Erythroblast (primary cell): ENCODE measurements at regions not wholly inside any gene's neighbourhood (a gene's known extent, or its start where the extent isn't known, plus 50 kb on each side); places are given as distances from the start of the nearest gene placed in this dataset.

Experiments
- GATA1 ChIP-seq: IDR thresholded peaks from 2 replicates; pipeline ENCODE4 v1.6.1; 2011; ENCODE audit warnings: low read depth, mild to moderate bottlenecking, control low read depth, low read length, moderate library complexity
- POLR2A ChIP-seq: IDR thresholded peaks from 2 replicates; pipeline ENCODE4 v1.6.1; 2011; ENCODE audit warnings: mild to moderate bottlenecking, low read length

- TF ChIP-seq POLR2A: no peak
- TF ChIP-seq GATA1: no peak
Observed at GRCh38 chr5:10124287-10124686, 125.4 kb downstream of the ATPSCKMT start.
